ENCODE measurements at regions not wholly inside any gene's neighbourhood (a gene's known extent, or its start where the extent isn't known, plus 50 kb on each side); places are given as distances from the start of the nearest gene placed in this dataset.

DNA sequence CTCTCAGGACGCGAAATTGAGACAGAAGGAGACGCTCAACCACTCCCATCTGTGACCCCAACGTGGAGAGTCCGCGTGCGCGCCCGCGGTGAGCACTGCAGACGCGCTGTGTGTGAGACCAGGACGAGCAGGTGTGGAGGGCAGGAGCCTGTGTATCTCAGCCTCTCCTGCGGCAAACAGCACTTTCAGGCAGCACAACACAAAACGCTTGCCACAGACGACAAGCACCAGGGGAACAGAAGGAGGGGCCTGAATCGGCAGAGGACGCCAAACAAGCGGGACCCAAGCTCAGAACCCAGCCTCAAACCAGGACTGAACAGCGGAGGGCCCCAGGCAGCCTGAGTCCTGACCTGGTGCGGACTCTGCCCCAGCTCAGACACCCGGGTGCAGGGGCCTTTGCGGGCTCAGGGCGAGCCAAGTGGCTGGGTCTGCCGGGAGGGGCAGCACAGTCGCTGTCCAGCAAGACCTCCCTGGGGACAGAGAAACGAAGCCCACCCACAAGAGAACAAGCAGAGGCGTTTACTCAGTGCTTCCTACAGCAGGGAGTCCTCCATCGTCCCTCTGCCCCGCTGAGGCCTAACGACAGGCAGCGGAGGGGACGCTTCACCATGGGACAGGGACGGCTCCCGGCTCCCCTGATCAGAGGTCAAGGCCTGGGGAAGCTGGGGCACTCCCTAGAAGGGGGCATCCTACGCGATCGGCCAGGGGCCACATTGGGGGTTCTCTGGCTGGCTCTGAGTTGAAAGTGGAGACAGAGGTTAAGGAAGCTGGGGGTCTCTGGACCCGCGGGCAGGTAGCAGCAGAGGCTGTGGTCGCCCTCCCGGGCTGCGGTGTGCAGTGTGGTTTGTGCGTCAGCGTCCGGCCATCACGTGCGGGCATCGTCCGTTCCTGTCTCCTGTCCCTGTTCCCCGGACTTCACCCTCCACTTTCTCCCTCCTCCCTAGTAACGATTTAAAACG lies 560.8 kb downstream of the BRD1 start:
- DNase-seq: no peak

DNA sequence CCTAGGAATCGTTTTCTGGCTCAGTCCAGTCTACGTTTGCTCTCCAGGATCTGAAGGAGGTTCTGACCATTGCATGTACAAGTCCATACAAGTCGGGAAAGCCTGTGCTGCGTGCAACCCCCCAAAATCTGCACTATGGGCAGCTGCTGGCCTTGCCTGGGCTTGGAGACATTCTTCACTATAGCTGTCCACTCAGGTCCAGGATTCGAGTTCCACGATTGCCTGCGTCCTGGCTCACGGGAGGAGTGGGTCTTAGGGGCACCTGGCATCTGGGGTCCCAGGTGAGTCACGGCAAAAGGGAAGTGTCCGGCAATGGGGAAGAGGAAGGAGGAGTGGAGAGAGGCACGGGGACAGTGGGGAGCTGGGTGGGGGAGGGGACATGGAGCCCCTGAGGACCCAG lies 563.0 kb downstream of the BRD1 start:
- DNase-seq: no peak

DNA sequence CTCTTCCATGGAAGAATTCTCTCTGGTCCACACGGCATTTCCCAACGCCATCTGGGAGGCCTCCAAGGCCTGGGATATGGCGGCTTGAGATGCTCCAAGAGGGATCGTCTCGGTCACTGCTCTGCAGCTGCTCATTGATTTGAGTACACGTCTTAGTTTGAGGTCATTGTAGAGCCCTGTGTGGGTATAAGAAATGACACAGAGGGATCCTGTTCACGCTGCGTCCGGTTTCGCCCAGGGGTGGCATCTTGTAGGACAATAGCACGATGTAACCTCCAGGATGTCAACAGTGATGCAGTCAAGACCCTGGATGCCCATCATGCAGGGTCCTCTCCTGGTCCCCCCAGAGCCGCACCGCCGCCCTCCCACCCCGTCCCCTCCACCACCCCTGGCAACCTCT lies 564.6 kb downstream of the BRD1 start:
- DNase-seq: no peak

DNA sequence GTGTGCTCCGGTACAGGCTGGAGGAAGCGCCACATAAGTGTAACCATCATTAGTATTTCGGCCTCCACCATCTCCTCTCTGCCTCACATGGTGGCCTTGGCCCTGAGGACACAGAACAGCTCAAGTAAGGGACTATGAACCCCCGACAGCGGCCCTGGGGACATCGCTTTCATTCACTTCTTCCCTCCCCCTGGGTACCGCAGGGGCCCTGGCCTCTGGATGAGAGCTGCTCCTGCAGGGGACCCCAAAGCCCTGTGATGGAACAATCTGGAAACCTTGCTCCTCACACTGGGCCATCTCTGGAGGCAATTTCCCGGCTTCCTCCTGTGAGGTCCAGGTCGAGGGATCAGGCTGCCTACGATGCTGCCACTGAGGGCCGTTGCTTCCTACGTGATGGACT lies 565.5 kb downstream of the BRD1 start:
- no peak for DNase-seq

DNA sequence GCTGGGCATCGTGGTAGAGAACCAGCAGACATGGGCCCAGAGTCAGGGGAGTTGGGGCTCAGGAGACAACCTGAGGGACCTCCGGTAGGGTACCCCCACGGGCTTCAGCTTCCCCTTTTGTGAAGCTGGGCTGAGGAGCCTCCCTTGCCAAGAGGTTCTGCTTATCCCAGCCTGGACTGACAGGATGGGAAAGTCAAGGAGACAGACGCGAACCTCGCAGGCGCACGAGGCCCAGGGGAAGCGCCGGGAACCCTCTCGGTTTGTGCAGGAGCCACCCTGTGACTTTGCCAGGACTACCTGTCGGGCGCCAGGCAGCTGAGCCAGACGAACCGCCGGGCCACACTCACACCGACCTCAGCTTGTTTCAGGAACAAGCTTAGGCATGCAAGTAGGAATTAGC lies 566.1 kb downstream of the BRD1 start:
- DNase-seq: no peak

DNA sequence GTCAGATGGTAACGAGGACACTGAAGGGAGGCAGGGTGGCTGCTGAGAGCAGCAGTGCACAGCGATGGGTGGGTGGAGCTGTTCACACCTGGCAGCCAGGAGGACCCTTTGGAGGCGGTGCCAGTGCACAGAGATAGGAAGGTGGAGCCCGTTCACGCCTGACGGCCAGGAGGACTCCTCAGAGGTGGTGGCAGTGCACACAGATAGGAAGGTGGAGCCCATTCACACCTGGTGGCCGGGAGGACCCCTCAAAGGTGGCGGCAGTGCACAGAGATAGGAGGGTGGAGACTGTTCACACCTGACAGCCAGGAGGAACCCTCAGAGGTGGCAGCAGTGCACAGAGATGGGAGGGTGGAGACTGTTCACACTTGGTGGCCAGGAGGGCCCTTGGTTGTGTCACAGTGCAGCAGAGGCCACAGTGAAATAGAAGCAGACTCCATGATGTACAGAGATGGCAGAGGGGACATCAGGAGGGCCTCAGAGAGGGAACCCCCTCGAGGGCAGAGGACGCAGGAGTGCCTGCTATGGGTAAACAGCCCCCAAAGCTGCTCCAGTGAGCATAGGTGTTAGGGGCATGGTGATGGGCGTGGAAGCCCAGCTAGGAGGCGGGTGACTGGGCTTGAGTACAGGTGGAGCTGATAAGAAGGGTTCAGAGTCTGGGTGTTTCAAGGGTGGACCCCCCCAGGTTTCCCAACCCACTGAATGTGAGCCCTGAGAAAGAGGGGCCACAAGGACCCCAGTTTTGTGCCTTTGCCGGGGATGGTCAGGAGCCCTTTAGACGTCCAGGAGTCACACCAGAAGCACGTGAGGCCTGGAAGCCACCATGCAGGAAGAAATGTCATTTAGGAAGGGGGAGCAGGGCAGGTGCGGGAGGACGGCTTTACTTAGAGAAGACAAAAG lies 566.7 kb downstream of the BRD1 start:
- no peak for DNase-seq

DNA sequence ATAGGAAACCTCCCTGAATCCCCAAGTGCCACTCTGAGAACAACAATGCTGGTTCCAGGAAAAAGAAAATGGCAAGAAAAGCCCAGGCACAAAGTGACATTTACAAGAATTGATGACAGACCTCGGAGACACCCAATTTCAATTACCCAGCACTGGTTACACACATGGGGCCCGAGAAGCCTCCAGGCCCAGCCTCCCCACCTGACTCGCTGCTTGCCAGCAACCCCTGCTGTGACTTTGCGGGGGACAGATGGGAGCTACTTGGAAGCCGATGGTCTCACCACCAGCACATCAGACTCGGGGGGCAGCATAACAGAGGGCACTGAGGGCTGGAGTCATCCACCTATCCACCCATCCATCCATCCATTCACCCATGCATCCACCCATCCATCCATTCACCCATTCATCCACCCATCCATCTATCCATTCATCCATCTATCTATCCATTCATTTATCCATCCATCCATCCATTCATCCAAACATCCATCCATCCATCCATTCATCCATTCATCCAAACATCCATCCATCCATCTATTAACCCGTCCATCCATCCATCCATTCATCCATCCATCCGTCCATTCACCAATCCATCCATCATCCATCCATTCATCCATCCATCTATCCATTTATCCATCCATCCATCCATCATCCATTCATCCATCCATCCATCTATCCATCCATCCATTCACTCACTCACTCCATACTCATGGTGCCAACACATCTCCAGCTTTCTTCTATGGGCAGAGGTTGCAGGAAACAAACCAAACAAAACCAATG lies 567.6 kb downstream of the BRD1 start:
- DNase-seq: no peak

DNA sequence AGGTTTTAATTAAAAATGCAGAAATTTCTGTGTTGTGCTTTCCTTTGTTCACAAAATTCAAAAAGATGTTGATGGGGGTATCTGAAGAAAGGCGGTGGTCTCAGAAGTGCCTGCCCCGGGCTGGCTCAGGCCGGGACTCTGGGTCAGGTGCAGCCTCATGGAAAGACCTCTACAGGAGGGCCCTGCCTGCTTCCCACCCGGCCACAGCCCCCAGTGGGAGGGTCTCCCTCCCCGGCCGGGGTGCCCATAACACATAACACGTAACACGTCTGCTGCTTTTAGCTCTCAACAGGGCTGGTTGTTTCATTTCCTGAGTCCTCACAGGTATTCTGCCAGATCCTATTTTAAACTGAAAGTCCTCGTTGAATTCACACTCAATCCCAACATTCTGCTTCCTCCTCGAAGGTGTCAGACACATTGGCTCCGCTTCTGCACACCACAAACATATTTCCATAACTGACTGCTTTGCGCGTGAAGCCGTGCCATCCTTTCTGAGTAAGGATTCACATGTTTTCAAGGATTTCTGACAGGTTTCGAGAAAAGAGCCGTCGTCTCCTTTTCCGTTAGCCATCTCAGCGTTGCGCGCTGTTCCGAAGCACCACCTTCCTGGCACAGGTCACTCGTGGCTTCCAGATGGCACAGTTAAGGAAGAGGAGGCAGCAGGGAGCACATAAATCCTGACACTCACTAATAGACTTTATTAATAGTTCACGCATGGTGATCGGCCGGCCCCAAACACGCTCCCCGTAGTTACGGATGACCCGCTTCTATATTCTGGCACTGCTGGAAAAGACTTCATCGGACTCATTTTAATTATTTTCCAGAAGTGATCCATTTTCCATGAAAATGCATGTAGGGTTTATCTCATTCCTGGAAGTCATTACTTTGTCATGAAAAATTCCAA lies 569.3 kb downstream of the BRD1 start:
- DNase-seq: no peak

DNA sequence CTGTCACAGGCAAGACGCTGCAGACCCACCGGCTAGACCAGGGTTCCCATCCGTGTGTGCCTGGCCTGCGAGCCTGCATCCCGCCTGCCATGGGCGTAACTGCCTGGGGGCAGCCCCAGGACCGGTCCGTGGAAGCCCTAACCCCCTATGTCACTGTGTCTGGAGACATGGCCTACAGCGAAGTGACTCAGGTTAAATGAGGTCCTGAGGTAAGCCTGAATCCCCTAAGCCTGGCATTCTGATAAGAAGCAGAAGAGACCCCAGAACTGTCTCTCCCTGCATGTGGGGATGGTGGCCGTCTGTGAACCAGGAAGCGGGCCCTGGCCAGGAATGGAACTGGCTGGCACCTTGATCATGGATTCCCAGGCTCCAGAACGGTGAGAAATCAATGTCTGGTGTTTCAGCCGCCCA lies 570.1 kb downstream of the BRD1 start:
- no peak for DNase-seq

DNA sequence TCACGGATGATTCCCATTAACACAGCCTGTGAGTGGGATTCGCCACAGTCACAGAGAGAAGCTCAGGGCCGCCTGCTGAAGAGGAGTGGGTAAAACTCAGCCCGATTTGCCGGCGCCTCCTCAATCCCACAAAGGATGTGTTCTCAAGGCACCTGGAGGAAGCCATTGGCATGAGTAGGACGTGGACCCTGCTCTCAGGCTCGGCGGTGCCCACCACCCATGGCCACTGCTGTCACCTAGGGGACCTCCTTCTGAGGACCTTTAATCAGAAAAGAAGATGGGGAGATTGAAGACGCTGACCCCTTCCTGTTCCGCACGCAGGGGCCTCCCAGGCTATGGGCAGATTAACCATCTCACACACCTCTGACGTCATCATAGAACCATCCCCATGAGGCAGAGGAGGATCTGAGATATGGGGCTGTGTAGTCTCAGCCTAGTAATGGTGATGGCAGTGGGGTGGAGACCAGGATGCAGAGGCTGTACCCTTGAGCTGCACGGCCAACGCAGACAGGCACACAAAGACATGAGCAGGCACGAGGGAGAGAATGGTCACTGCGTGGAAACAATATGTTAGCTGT lies 571.8 kb downstream of the BRD1 start:
- DNase-seq: no peak

DNA sequence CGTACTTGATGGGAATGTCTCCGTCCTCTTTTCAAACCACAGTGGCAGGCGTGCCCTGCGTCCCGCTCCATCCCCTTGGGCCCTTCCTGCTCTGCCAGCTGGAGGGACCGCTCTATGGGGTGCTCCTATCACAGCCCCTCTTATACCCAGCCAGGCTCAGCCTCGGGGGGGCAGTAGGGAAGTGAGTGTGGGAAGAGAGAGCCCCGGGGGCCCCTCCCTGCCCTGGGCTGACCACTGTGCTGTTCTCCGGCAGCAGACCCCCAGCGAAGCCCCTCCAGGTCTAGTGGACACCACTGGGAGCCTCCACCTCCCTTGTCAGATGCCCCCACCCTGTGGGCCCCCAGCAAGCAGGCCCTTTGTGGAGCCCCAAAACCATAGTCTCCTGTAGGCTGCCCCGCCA lies 572.5 kb downstream of the BRD1 start:
- DNase-seq: no peak

DNA sequence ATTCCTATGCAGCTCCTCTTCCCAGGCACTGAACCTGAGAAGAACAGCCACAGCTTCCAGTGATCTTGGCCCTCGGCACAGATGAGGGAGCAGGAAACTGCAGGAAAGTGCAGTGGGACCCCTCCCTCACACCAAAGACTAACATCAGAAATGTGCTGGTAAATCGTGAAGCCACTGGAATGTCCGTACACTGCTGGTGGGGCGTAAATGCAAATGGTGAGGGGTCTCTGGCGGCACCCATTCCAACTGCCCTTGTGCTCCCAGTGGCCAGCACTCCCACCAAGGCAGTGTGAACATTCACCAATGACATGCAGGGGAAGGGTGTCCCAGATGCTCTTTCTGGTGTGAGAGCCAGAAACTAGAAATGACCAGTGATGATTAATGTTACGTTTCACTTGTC lies 574.0 kb downstream of the BRD1 start:
- DNase-seq: no peak

DNA sequence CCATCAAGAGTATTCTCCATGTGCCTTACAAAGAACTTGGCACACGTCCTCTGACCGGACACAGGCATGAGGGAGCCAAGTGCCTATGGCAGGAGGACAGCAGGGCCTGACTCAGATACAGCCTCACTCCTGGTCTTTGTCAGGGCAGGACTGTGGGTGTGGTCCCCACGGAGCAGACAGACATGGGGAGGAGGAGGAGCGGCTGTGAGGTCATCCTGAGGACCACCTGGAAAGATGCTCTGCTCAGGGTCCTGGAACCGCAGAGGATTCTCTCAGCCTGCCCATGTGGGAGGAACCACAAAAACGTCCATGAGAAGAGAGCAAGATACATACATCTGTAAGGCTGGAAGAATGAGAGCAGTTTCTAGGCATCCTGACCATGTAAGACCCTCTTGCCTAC lies 576.3 kb downstream of the BRD1 start:
- no peak for DNase-seq

DNA sequence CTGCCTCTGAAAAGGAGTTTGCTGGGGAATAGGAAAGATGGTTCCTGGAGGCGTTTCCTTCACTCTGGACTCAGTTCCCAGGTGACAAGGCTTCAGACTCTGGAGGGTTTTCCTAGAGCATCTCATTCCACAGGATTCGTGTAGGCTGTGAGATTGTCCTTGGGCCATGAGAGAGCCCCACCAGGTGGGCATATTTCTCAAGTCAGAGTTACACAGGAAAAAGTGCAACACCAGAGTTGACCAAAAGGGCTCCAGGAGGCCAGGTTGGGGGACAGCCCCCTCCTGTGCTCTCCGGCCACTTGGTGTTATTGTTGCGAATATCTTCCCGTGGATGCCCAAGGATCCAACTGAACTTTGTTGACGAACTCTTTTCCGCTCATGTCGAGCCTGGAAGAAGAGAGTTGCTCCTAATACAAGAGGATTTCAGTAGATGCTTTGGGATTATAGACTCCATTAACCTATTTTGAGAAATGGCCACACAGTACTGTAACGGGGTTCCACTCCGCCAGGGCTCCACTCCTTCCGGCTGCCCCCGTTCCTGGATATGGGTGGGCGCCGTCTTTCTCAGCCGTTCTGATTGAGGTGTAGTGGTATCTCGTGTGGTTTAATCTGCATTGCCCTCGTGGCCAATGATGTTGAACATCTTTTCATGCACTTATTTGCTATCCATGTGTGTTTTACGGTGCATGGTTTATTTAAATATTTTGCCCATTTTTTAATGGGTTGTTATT lies 580.3 kb downstream of the BRD1 start:
- no peak for DNase-seq

DNA sequence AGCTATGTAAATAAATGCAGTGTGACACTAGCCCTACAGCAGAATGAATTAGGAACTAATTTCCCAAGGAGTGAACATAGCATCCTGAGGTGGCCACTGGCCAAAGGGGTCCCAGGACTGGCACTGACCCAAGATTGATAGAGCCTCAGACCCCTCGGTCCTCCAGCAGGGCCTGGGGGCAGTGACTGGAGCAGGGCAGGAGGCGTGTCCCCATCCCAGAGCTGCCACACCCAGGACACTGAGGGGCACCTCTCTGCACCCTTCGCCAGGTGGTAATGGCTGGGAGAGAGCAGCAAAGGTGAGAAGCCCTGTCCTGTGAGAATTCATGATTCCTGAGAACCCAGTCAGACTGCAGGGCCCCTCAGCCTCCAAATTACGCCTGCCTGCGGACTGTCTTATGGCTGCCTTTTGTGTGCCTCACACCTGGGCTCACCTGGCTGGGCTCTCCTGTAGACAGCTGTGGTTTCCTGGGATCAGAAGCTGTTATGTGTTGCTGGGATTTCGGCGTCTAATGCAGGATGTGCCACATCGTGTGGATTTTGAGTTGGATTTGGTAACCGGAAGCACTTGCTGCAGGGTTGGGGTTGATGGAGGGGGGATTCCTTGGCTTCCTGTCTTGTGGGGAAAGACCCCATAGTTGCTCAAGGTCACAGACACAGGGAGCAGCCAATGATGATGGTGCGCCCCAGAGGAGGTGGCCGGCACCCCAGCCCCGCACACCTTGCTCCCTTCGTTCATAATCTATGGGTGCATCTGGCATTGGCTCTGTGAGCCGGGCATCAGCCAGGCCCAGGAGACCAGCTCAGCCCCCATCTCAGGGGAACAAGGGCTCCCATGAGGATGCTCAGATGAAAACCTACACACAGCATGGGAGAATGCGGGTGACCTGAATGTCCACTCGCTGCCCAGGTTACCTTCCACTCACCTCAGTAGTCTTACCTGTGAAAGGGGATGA lies 582.9 kb downstream of the BRD1 start:
- no peak for DNase-seq

DNA sequence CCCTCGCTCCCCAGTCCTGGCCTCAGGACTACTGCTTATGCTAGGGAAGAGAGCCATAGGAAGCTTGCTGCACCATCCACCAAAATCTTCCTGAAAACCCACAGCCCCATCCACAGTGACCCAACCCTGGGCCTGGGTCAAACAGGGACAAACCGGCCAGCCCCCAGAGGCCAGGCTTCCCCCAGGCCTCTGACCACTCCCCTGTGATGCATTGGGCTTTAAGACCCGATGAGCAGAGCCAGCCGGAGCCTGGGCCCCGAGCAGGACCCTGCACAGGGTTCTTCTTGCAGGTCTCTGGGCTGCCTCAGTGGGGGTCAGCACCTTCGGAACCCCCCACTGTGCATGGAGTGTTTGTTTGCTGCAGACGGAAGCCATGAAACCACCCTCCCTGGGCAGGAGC lies 583.7 kb downstream of the BRD1 start:
- no peak for DNase-seq

DNA sequence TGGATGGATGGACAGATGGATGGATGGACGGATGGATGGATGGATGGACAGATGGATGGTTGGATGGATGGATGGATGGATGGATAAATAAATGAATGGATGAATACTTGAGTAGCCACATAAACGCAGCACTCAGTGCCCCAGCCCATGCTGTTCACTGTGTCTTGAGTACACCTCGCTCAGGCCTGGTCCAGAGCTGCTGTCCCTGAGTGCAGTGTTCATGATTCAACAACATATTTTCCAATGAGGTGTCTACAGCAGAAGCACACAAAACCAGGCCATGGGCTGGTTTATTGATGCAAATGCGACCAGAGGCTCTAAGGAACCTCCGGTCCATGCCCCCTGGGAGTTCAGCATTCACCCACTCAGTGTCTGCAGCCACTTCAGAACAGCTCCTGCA lies 584.3 kb downstream of the BRD1 start:
- no peak for DNase-seq

DNA sequence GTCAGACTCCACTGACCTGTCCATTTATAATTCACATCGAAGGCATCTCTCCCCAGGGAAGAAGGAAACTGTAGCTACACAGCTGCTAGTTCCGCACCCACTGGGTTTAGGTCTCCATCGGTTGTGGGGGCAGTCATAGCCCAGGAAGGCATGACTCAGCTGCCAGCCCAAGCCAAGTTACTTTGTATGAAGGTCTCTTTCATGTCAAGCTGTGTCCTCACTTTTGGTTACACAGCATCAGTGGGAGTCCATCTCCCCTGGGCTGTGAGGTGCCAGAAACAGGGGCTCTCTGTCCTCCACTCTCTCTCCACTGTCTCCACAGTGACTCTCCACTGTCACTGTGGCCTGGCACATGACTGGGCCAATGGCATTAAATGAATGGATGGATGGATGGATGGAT lies 585.2 kb downstream of the BRD1 start:
- DNase-seq: no peak

DNA sequence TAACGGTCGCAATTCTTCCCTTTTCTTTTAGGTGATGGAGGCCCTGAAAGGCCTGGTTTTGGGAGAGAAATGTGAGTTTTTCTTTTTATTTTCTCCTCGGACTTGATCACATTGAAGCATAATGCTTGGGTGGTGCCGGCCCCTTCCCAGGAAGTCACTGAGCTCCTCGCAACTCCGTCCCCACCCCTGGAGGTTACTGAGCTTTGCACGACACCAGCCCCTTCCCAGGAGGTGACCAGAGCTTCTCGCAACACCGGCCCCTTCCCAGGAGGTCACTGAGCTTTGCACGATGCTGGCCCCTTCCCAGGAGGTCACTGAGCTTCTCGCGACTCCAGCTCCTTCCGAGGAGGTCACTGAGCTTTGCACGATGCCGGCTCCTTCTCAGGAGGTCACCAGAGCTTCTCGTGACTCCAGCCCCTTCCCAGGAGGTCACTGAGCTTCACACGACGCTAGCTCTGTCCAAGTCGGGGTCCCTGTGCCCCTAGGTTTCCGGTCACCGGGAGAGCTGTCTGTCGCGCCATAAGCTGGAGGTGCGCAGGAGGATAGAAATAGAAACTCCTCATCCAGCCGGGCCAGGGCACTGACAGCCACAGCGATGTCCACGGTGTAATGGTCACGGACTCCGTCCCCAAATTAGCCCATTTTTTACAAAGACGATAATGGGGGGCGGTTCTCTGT lies 586.4 kb downstream of the BRD1 start:
- DNase-seq: no peak

Measured in NCI-H1930 (cell line).